ENCODE measurements at regions not wholly inside any gene's neighbourhood (a gene's known extent, or its start where the extent isn't known, plus 50 kb on each side); places are given as distances from the start of the nearest gene placed in this dataset.

DNA sequence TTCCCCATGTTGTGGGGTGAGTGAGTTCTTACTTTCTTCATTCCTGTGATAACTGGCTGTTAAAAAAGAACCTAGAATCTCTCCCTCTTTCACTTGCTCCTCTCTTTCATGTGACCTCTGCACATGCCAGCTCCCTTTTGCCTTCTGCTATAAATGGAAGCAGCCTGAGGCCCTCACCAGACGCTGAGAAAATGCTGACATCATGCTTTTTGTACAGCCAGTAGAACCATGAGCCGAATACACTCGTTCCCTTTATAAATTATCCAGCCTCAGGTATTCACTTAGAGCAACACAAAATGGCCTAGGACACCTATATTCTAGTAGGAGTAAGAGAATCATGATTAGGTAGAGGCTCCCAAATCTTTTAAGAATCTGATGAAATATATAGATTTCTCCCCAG is 333.5 kb downstream of the LRIG3 start:
- TF ChIP-seq POLR2A (IDR thresholded peaks at IDR 0.05; ENCODE audit: low read length): no peak
- TF ChIP-seq GATA1 (IDR thresholded peaks at IDR 0.05; ENCODE audit: low read depth, low read length): no peak

Measured in erythroblast (primary cell).